ENCODE measurements at regions not wholly inside any gene's neighbourhood (a gene's known extent, or its start where the extent isn't known, plus 50 kb on each side); places are given as distances from the start of the nearest gene placed in this dataset.
"Not testable (repeated sequence)": the region's sequence is repeated elsewhere in the genome, so short reads cannot be mapped to it uniquely, and the experiment has no call there.

GRCh38 chrX:45602151-45602550, 401.5 kb upstream of the DIPK2B start:
- Mint-ChIP-seq H3K36me3 (no peaks in the 10 kb centered on the region), H3K9me3 (peaks cover 0 to 6% (median 5%) of the 10 kb centered on the region in 3 donors), H3K27ac (no peak overlapping the region), H3K27me3 (peaks cover 5% of the 10 kb centered on the region), H3K4me1 (no peaks in the 10 kb centered on the region), H3K4me3 (no peak overlapping the region)

GRCh38 chrX:45601052-45601451, 400.4 kb upstream of the DIPK2B start:
- H3K36me3 Mint-ChIP-seq: no peaks in the 10 kb centered on the region
- H3K27ac Mint-ChIP-seq: no peak overlapping the region
- H3K27me3 Mint-ChIP-seq: peaks cover 5% of the 10 kb centered on the region
- H3K4me1 Mint-ChIP-seq: peaks cover 0 to 3% (median 0%) of the 10 kb centered on the region in 3 donors
- peaks cover 0 to 5% (median 3%) of the 10 kb centered on the region in 3 donors for H3K9me3 Mint-ChIP-seq
- no peak overlapping the region for H3K4me3 Mint-ChIP-seq

DNA sequence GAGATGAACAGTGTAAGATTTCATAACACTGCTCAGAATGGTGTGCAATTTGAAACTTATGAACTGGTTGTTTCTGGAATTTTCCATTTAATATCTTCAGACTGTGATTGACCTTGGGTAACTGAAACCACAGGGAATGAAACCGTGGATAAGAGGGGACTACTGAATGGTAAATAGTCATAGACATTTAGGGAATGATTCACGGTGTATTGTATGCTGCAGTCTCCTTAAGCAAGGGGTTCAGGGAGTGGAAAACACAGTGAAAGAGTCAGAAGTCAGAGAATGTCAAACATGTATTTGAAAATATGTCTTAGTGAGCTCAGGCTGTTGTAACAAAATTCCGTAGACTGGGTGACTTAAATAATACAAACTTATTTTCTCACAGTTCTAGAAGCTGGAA, 398.2 kb upstream of the DIPK2B start:
- Mint-ChIP-seq H3K9me3 (no peaks in the 10 kb centered on the region), H3K4me1 (peaks cover 0 to 3% (median 0%) of the 10 kb centered on the region in 3 donors), H3K4me3 (no peak overlapping the region), H3K36me3 (no peaks in the 10 kb centered on the region), H3K27ac (no peak overlapping the region), H3K27me3 (peaks cover 12% of the 10 kb centered on the region)

- Mint-ChIP-seq H3K9me3 (no peaks in the 10 kb centered on the region), H3K27ac (no peak overlapping the region), H3K4me3 (peak overlapping the region in 1 of 4 donors; percentile 13), H3K36me3 (no peaks in the 10 kb centered on the region), H3K4me1 (peaks cover 0 to 3% (median 0%) of the 10 kb centered on the region in 3 donors), H3K27me3 (peaks cover 11% of the 10 kb centered on the region)
Observed at GRCh38 chrX:45596188-45596808, 395.6 kb upstream of the DIPK2B start.

- Mint-ChIP-seq H3K27me3 (peaks cover 8% of the 10 kb centered on the region), H3K9me3 (peaks cover 0 to 4% (median 3%) of the 10 kb centered on the region in 3 donors), H3K36me3 (no peaks in the 10 kb centered on the region), H3K4me3 (no peak overlapping the region), H3K27ac (peak overlapping the region in 1 of 3 donors; percentile 27), H3K4me1 (peaks cover 0 to 3% (median 0%) of the 10 kb centered on the region in 3 donors)
Observed at GRCh38 chrX:45592101-45592500, 391.4 kb upstream of the DIPK2B start.

GRCh38 chrX:45591650-45592049, 391.0 kb upstream of the DIPK2B start:
- Mint-ChIP-seq H3K27ac (no peak overlapping the region), H3K9me3 (peaks cover 0 to 4% (median 3%) of the 10 kb centered on the region in 3 donors), H3K4me3 (no peak overlapping the region), H3K36me3 (no peaks in the 10 kb centered on the region), H3K27me3 (peaks cover 8% of the 10 kb centered on the region), H3K4me1 (peaks cover 0 to 3% (median 0%) of the 10 kb centered on the region in 3 donors)

DNA sequence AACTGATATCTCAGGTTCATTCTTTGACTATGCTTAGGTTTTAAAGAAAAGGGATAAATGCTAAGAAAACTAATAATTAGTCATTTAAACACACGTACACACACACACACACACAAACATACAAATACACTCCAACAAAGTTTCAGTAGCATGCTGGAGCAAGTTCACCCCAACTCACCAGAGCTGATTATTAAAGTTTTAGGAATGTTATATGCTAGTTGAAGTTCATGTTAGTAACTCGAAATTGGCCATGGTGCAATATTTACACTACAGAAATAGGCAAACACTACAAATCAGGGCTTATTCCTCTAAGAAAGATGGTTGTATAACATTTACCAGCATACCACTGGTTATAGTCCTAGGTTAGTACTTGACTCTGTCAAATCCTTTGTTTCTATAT, 384.0 kb upstream of the DIPK2B start:
- Mint-ChIP-seq H3K27ac (no peak overlapping the region), H3K4me3 (no peak overlapping the region), H3K27me3 (peaks cover 2% of the 10 kb centered on the region)

GRCh38 chrX:45577361-45577760, 376.7 kb upstream of the DIPK2B start:
- peaks cover 1% of the 10 kb centered on the region for H3K36me3 Mint-ChIP-seq
- H3K4me1 Mint-ChIP-seq: no peaks in the 10 kb centered on the region
- H3K9me3 Mint-ChIP-seq: peaks cover 7 to 24% (median 12%) of the 10 kb centered on the region in 3 donors
- H3K4me3 Mint-ChIP-seq: no peak overlapping the region
- H3K27ac Mint-ChIP-seq: no peak overlapping the region
- no peaks in the 10 kb centered on the region for H3K27me3 Mint-ChIP-seq

More for the DNA sequence above, 384.0 kb upstream of the DIPK2B start:
- Mint-ChIP-seq H3K4me1 (no peaks in the 10 kb centered on the region), H3K9me3 (peaks cover 4 to 16% (median 5%) of the 10 kb centered on the region in 3 donors), H3K36me3 (peaks cover 1% of the 10 kb centered on the region)

DNA sequence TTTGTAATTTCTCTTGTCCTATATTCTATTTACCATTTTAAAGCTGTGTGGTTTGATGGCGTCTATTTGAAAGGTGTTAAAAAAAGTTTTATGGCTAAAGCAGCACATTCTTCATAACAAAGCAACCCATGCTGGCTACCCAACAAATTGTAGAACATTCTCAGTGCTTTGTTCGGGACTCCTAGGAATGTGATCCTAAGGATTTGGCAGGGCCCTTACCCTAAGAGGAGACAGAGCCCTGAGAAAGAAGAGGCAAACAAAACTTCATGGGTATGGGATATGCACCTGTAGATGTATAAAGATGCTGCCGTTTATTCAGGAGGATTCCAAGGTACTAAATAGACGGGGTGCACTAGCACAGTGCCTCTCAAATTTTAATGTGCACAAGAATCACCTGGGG, 370.8 kb upstream of the DIPK2B start:
- Mint-ChIP-seq H3K36me3 (no peaks in the 10 kb centered on the region), H3K4me1 (no peaks in the 10 kb centered on the region), H3K27me3 (no peaks in the 10 kb centered on the region), H3K9me3 (no peaks in the 10 kb centered on the region), H3K4me3 (no peak overlapping the region), H3K27ac (no peak overlapping the region)

DNA sequence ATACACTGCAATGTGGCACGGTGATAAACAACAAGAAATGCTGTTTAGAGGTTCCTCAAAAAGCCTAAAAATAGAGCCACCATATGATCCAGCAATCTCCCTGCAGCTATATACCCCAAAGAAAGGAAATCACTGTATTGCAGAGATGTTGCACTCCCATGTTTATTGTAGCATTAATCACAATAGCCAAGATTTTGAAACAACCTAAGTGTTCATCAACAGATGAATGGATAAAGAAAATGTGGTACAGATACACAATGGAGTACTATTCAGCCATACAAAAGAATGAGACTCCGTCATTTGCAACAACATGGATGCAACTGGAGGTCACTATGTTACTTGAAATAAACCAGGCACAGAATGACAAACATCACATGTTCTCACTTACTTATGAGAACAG, 365.8 kb upstream of the DIPK2B start:
- Mint-ChIP-seq H3K4me3 (no peak overlapping the region), H3K4me1 (no peaks in the 10 kb centered on the region), H3K27ac (no peak overlapping the region), H3K27me3 (peaks cover 1% of the 10 kb centered on the region), H3K36me3 (peaks cover 2% of the 10 kb centered on the region), H3K9me3 (peaks cover 0 to 3% (median 2%) of the 10 kb centered on the region in 3 donors)

DNA sequence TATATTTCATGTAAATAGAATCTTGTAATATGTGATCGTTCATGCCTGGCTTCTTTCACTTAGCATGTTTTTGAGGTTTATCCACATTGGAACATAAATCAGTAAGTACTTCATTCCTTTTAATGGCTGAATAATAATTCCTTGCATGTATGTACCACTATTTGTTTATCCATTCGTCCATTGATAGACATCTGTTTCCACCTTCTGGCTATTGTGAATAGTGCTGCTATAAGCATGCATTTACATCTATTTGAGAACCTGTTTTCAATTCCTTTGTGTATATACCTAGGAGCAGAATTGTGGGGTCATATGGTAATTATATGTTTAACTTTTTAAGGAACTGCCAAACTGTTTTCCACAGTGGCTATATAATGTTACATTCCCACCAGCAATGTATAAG, 356.7 kb upstream of the DIPK2B start:
- H3K27me3 Mint-ChIP-seq: peaks cover 7% of the 10 kb centered on the region
- no peak overlapping the region for H3K27ac Mint-ChIP-seq
- peaks cover 0 to 2% (median 0%) of the 10 kb centered on the region in 3 donors for H3K9me3 Mint-ChIP-seq

GRCh38 chrX:45554736-45555135, 354.1 kb upstream of the DIPK2B start:
- no peaks in the 10 kb centered on the region for H3K36me3 Mint-ChIP-seq
- no peaks in the 10 kb centered on the region for H3K9me3 Mint-ChIP-seq
- no peak overlapping the region for H3K27ac Mint-ChIP-seq
- H3K4me3 Mint-ChIP-seq: no peak overlapping the region
- H3K4me1 Mint-ChIP-seq: no peaks in the 10 kb centered on the region
- H3K27me3 Mint-ChIP-seq: no peaks in the 10 kb centered on the region

More for the DNA sequence above, 356.7 kb upstream of the DIPK2B start:
- no peaks in the 10 kb centered on the region for H3K4me1 Mint-ChIP-seq
- H3K36me3 Mint-ChIP-seq: peaks cover 2% of the 10 kb centered on the region
- H3K4me3 Mint-ChIP-seq: no peak overlapping the region

GRCh38 chrX:45553417-45553816, 352.7 kb upstream of the DIPK2B start:
- Mint-ChIP-seq H3K4me3 (no peak overlapping the region), H3K4me1 (no peaks in the 10 kb centered on the region), H3K9me3 (no peaks in the 10 kb centered on the region), H3K36me3 (no peaks in the 10 kb centered on the region), H3K27me3 (no peaks in the 10 kb centered on the region), H3K27ac (no peak overlapping the region)

GRCh38 chrX:45546697-45547096, 346.0 kb upstream of the DIPK2B start:
- H3K36me3 Mint-ChIP-seq, H3K27me3 Mint-ChIP-seq, H3K4me3 Mint-ChIP-seq, H3K4me1 Mint-ChIP-seq: not testable (repeated sequence)
- peak overlapping the region in 1 of 3 donors; percentile 8 for H3K27ac Mint-ChIP-seq
- H3K9me3 Mint-ChIP-seq: peaks cover 0 to 16% (median 13%) of the 10 kb centered on the region in 3 donors

DNA sequence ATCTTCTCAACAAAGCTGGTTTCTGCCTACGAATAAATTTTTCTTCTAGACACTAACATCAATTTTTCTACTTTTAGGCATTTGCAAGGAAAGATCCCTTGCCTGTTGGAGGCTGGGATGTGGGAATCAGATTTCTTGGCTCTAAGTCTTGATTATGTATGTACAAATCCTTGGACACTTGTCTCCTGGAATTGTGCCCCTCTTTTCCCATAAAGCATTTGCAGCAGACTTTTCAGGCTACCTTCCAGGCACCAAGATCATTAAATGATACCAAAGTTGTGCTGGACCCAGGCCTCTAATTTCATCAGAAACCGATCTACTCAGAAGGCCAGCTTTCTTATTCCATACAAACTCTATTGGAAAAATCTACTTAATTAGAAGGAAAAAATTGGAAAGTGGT, 339.5 kb upstream of the DIPK2B start:
- Mint-ChIP-seq H3K36me3 (no peaks in the 10 kb centered on the region), H3K4me1 (peaks cover 0 to 1% (median 0%) of the 10 kb centered on the region in 3 donors), H3K27me3 (peaks cover 6% of the 10 kb centered on the region), H3K9me3 (peaks cover 2 to 4% (median 3%) of the 10 kb centered on the region in 3 donors), H3K27ac (no peak overlapping the region), H3K4me3 (no peak overlapping the region)

DNA sequence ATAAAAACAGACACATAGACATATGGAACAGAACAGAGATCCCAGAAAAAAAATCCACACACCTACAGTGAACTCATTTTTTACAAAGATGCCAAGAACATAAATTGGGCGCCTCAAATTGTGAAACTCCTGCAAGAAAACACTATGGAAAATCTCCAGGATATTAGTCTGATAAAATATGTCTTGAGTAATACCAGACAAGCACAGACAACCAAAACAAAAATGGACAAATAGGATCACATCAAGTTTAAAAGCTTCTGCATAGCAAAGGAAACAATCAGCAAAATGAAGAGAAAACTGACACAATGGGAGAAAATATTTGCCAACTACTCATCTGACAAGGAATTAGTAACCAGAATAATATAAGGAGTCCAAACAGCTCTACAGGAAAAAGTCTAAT, 337.3 kb upstream of the DIPK2B start:
- Mint-ChIP-seq H3K4me1 (no peaks in the 10 kb centered on the region), H3K9me3 (peaks cover 0 to 2% (median 2%) of the 10 kb centered on the region in 3 donors), H3K4me3 (no peak overlapping the region), H3K36me3 (no peaks in the 10 kb centered on the region), H3K27ac (no peak overlapping the region), H3K27me3 (peaks cover 2% of the 10 kb centered on the region)
